Lung (tissue), 11 donors: ENCODE measurements at regions not wholly inside any gene's neighbourhood (a gene's known extent, or its start where the extent isn't known, plus 50 kb on each side); places are given as distances from the start of the nearest gene placed in this dataset.

Experiments
- ATAC-seq: fragments of 200-7000 bp; cut with Tn5 transposase; one replicate; pipeline ENCODE4 v1.9.1; 2020; ENCODE audit warnings: moderate number of reproducible peaks; ENCODE audit not compliant: insufficient read depth, low FRiP score
- DNase-seq, 3 donors: peaks; one replicate each; pipeline ENCODE4 v3.0.0-alpha.2; 2013 to 2017
- H3K27ac ChIP-seq, 2 donors: one replicate each; pipeline ENCODE4 v1.5.1; 2013; ENCODE audit warnings: mild to moderate bottlenecking in 2 of 2, moderate library complexity in 2 of 2, control low read depth in 1 of 2, inconsistent platforms in 1 of 2, low read depth in 1 of 2, low read length in 1 of 2
- H3K27me3 ChIP-seq, 3 donors: one replicate each; pipeline ENCODE4 v1.5.1; 2013; ENCODE audit warnings: low read length in 2 of 3; ENCODE audit not compliant: control insufficient read depth in 3 of 3, insufficient read depth in 3 of 3
- H3K36me3 ChIP-seq, 4 donors: one replicate each; pipeline ENCODE4 v1.5.1; 2013; ENCODE audit warnings: low read length in 4 of 4, mild to moderate bottlenecking in 1 of 4, moderate library complexity in 1 of 4; ENCODE audit not compliant: control insufficient read depth in 4 of 4, insufficient read depth in 4 of 4
- H3K4me1 ChIP-seq, 5 donors: one replicate each; pipeline ENCODE4 v1.5.1; 2013; ENCODE audit warnings: low read length in 5 of 5, mild to moderate bottlenecking in 2 of 5, moderate library complexity in 1 of 5; ENCODE audit not compliant: control insufficient read depth in 5 of 5, insufficient read depth in 5 of 5
- H3K4me3 ChIP-seq: one replicate; pipeline ENCODE4 v1.5.1; 2013; ENCODE audit warnings: mild to moderate bottlenecking, control low read depth, moderate library complexity
- H3K9ac ChIP-seq, 2 donors: one replicate each; pipeline ENCODE4 v1.5.1; 2013; ENCODE audit warnings: low read length in 2 of 2, control low read depth in 1 of 2; ENCODE audit not compliant: insufficient read depth in 1 of 2
- H3K9me3 ChIP-seq, 4 donors: one replicate each; pipeline ENCODE4 v1.5.1; 2013; ENCODE audit warnings: low read length in 3 of 4, mild to moderate bottlenecking in 1 of 4, moderate library complexity in 1 of 4; ENCODE audit not compliant: control insufficient read depth in 4 of 4, insufficient read depth in 3 of 4
- CTCF ChIP-seq: IDR thresholded peaks from 2 replicates; pipeline ENCODE4 v1.5.1; 2012; ENCODE audit warnings: mild to moderate bottlenecking; ENCODE audit errors: control extremely low read depth, extremely low read depth
- WGBS, 2 donors: extraction: QIAGEN DNeasy Blood & Tissue Kit; methylation state at CpG; one replicate each; pipeline ENCODE4 v1.1.7; 2013; 5-methylcytosine and 5-hydroxymethylcytosine counted together
- donor health status: control.
- donor health status: control.
- donor health status: Bipolar disorder and iron deficiency.
- donor health status: healthy.
- donor health status: DM: yes; HTN: yes; CAD: no.

- no peak for ATAC-seq
- no peaks in the 10 kb centered on the region for H3K36me3 ChIP-seq
- no peaks in the 10 kb centered on the region for H3K4me1 ChIP-seq
- H3K27ac ChIP-seq, result no peak overlapping the region
- no peaks in the 10 kb centered on the region for H3K27me3 ChIP-seq
- DNase-seq, result no peak
- no peak overlapping the region for H3K9ac ChIP-seq
- no peaks in the 10 kb centered on the region for H3K9me3 ChIP-seq
- TF ChIP-seq CTCF, result no peak
- no peak overlapping the region for H3K4me3 ChIP-seq
- WGBS, 2 donors, result 2 to 75% methylated on average over 1 of the region's 1 CpG
Measured at GRCh38 chr5:163838738-163839137, 333.3 kb downstream of the MAT2B start.

DNA sequence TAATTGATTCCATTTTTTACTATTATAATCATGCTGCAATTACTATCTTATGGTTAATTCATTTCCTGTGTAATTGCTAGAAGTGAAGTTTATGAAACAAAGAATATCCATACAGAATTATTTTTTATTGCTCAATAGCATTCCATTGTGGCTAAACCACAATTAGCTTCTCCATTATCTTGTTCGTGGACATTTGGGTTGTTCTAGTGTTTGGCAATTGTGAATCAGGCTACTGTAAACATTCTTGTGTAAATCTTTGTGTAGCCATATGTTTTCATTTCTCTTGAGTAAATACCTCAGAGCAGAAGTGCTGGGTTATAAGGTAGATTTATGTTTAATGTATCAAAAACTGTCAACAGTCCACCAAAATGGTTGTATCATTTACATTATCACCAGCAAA, 341.1 kb downstream of the MAT2B start:
- H3K27me3 ChIP-seq, result no peaks in the 10 kb centered on the region
- DNase-seq (peak in 1 of 3 donors; percentile 0), ATAC-seq (no peak)
- peaks cover 0 to 2% (median 0%) of the 10 kb centered on the region in 4 donors for H3K9me3 ChIP-seq
- H3K9ac ChIP-seq, result no peak overlapping the region
- no peak for TF ChIP-seq CTCF
- no peak overlapping the region for H3K27ac ChIP-seq
- no peaks in the 10 kb centered on the region for H3K36me3 ChIP-seq
- H3K4me1 ChIP-seq, result no peaks in the 10 kb centered on the region
- no peak overlapping the region for H3K4me3 ChIP-seq
- 17 to 36% methylated on average over 1 of the region's 1 CpG for WGBS, 2 donors

DNA sequence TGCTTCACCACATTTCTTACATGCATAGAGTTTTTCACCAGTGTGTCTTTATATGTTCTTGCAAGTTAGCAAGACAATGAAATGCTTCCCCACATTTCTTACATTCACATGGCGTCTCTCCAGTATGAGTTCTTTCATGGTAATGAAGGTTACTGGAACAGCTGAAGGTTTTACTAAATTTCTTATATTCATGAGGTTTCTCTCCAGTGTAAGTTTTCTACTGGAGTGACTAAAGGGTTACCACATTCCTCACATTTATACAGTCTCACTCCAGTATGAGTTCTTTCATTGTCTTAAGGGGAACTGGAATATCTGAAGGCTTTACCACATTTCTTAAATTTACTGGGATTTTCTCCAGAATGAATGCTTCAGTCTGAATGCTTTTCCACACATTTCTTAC, 350.3 kb downstream of the MAT2B start:
- no peak for DNase-seq
- H3K27me3 ChIP-seq, result no peaks in the 10 kb centered on the region
- H3K36me3 ChIP-seq, result no peaks in the 10 kb centered on the region
- no peak for ATAC-seq
- peaks cover 0 to 4% (median 3%) of the 10 kb centered on the region in 4 donors for H3K9me3 ChIP-seq
- no peak overlapping the region for H3K9ac ChIP-seq
- WGBS, 2 donors, result 90 to 94% methylated on average over 1 of the region's 1 CpG
- no peak overlapping the region for H3K27ac ChIP-seq
- H3K4me3 ChIP-seq, result no peak overlapping the region
- TF ChIP-seq CTCF, result no peak
- no peaks in the 10 kb centered on the region for H3K4me1 ChIP-seq

- Histone ChIP-seq H3K9me3 (peaks cover 0 to 4% (median 0%) of the 10 kb centered on the region in 4 donors), H3K36me3 (no peaks in the 10 kb centered on the region), H3K4me1 (no peaks in the 10 kb centered on the region), H3K27ac (no peak overlapping the region), H3K4me3 (no peak overlapping the region), H3K27me3 (peaks cover 0 to 2% (median 0%) of the 10 kb centered on the region in 3 donors), H3K9ac (no peak overlapping the region)
- WGBS, 2 donors, result 76 to 90% methylated on average over 3 of the region's 3 CpGs
- ATAC-seq (no peak), DNase-seq (no peak)
- TF ChIP-seq CTCF, result no peak
Measured at GRCh38 chr5:163861670-163862069, 356.3 kb downstream of the MAT2B start.
